Progenitor cell of endocrine pancreas (in vitro differentiated cells): ENCODE measurements at regions not wholly inside any gene's neighbourhood (a gene's known extent, or its start where the extent isn't known, plus 50 kb on each side); places are given as distances from the start of the nearest gene placed in this dataset.

Experiments used
- DNase-seq: peaks from one replicate; pipeline ENCODE4 v3.0.0; 2021; ENCODE audit warnings: low spot score; ENCODE audit not compliant: unreplicated experiment
- H3K27ac Mint-ChIP-seq: 2 replicates; pipeline ENCODE4 v1.8.0; 2021; ENCODE audit warnings: mild to moderate bottlenecking, moderate library complexity, mixed read lengths
- H3K27me3 Mint-ChIP-seq: 2 replicates; pipeline ENCODE4 v1.8.0; 2021; ENCODE audit warnings: mixed read lengths
- H3K36me3 Mint-ChIP-seq: 2 replicates; pipeline ENCODE4 v1.8.0; 2022; ENCODE audit warnings: mixed read lengths; ENCODE audit not compliant: insufficient read depth
- H3K4me1 Mint-ChIP-seq: 2 replicates; pipeline ENCODE4 v1.8.0; 2021; ENCODE audit warnings: low read depth, mixed read lengths
- H3K4me3 Mint-ChIP-seq: 2 replicates; pipeline ENCODE4 v1.8.0; 2021; ENCODE audit warnings: low read depth, mild to moderate bottlenecking, moderate library complexity, mixed read lengths
- H3K9me3 Mint-ChIP-seq: 2 replicates; pipeline ENCODE4 v1.8.0; 2021; ENCODE audit warnings: low read depth, mixed read lengths
- TF ChIP-seq, protein P1 (sequence below): fragments of 200-600 bp; sonication (generic); IDR thresholded peaks from one replicate; pipeline ENCODE4 v1.5.0; 2021; ENCODE audit warnings: antibody characterized with exemption, mild to moderate bottlenecking; ENCODE audit not compliant: unreplicated experiment

DNA sequence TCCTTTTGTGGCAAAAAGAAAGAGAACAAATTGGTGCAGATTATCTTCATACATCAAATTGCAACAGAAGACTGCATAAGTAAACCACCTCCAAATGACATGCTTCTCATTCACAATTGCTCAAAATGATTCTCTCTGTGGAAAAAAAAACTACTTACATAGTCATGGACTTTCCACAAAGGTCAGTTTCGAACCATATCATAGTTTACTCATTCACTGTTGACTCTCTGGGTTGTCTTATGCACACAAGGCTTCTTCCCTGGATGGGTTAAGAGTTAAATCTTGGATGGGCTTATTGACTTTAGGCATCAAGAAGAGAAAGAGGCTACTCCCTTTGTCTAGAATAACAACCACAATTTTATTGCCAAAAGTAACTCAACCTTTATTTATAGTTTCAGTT, 91.3 kb upstream of the RAB27B start:
- H3K4me1 Mint-ChIP-seq = peaks cover 1% of the 10 kb centered on the region
- no peaks in the 10 kb centered on the region for H3K27me3 Mint-ChIP-seq
- no peak overlapping the region for H3K4me3 Mint-ChIP-seq
- peaks cover 16% of the 10 kb centered on the region for H3K9me3 Mint-ChIP-seq
- TF ChIP-seq, protein P1, sequence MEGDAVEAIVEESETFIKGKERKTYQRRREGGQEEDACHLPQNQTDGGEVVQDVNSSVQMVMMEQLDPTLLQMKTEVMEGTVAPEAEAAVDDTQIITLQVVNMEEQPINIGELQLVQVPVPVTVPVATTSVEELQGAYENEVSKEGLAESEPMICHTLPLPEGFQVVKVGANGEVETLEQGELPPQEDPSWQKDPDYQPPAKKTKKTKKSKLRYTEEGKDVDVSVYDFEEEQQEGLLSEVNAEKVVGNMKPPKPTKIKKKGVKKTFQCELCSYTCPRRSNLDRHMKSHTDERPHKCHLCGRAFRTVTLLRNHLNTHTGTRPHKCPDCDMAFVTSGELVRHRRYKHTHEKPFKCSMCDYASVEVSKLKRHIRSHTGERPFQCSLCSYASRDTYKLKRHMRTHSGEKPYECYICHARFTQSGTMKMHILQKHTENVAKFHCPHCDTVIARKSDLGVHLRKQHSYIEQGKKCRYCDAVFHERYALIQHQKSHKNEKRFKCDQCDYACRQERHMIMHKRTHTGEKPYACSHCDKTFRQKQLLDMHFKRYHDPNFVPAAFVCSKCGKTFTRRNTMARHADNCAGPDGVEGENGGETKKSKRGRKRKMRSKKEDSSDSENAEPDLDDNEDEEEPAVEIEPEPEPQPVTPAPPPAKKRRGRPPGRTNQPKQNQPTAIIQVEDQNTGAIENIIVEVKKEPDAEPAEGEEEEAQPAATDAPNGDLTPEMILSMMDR = no peak
- H3K36me3 Mint-ChIP-seq = peaks cover 1% of the 10 kb centered on the region
- H3K27ac Mint-ChIP-seq = no peak overlapping the region
- no peak for DNase-seq

DNA sequence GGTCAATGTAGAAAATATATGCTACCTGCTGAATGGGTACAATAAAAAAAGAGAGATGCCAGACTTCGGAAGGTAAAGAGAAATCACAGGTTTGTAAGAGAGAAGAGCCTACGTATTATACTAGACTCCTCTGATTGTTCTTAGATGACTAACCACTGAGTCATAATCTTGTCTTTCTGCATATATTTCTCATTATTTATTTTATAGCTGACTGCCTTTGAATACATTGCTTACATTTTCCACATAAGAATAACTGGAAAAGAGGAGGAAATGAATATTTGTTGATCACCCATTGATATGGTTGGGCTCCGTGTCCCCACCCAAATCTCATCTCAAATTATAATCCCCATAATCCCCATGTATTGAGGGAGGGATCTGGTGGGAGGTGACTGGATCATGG, 90.3 kb upstream of the RAB27B start:
- Mint-ChIP-seq H3K4me1 (peaks cover 1% of the 10 kb centered on the region), H3K27ac (no peak overlapping the region), H3K4me3 (no peak overlapping the region), H3K36me3 (peaks cover 1% of the 10 kb centered on the region), H3K27me3 (no peaks in the 10 kb centered on the region), H3K9me3 (peaks cover 16% of the 10 kb centered on the region)
- TF ChIP-seq, protein P1 = no peak
- DNase-seq = no peak

DNA sequence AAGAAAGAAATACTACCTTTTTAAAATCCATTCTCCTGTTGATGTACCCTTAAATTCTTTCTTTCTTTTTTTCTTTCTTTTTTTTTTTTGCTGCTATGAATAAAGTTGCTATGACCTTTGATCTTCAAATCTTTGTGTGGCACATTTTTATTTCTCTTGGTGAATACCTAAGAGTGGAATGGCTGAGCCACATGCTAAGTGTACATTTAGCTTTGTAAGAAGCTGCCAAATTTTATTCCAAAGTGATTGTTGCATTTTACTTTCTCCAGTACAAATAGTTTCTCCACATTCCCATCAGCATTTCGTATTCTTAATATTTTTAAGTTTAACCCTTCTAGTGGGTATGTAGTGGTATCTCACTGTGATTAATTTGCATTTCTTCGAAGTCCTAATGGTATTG, 88.8 kb upstream of the RAB27B start:
- Mint-ChIP-seq H3K27me3 (no peaks in the 10 kb centered on the region), H3K4me3 (no peak overlapping the region), H3K4me1 (peaks cover 6% of the 10 kb centered on the region), H3K27ac (no peak overlapping the region), H3K9me3 (peaks cover 13% of the 10 kb centered on the region), H3K36me3 (peaks cover 1% of the 10 kb centered on the region)
- DNase-seq = no peak
- TF ChIP-seq, protein P1 = no peak

DNA sequence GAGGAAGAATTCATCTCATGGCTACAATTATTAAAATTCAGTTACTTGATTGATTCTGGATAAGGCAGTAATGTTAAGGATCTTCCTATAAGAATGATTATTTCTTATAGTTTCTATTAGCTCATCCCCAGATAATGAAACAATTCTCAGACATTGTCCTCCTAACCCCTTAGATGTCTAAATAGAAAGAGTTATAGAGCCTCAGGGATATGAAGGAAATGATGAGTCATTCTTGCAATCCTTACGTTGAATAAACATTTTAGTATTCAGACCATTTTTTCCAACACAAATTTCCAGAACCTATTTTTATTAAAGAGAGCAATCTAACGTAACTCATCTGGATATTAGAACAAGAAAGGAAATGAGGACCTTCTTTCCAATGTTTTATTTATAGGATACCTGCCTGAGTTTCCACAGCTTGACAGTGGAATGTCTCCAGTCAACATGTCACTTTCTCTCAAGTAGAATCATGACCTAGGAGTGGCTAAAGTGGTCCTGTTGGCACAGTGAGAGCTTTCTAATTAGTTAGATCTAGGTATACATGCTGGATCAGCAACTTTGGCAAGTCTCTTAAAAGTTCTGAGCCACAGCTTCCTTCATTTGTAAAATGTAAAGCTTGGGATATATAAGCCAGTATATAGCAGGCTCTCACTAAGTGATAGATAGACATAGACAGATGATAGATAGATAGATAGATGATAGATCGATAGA, 88.0 kb upstream of the RAB27B start:
- H3K27me3 Mint-ChIP-seq = no peaks in the 10 kb centered on the region
- H3K9me3 Mint-ChIP-seq = peaks cover 13% of the 10 kb centered on the region
- peaks cover 1% of the 10 kb centered on the region for H3K36me3 Mint-ChIP-seq
- no peak overlapping the region for H3K27ac Mint-ChIP-seq
- TF ChIP-seq, protein P1 = no peak
- peaks cover 6% of the 10 kb centered on the region for H3K4me1 Mint-ChIP-seq
- no peak for DNase-seq
- H3K4me3 Mint-ChIP-seq = no peak overlapping the region

DNA sequence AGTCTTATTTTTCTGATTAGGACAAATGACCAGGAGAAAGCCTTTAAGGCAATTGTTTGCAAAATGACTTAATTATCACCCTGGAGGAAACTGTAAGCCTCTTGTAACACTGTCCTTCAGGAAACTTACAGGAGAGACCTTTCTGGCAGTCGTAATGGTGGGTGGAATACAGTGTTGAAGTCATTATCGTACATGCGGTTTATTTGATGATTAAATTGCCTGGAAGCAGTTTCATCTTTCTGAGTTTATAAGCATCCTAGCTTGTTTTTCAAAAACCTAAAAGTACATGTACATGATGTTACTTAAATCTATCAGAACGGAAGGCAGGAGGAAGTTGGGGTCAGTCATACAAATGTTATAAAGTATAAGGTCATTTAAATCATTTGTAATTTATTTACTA, 86.2 kb upstream of the RAB27B start:
- DNase-seq = no peak
- Mint-ChIP-seq H3K4me1 (peaks cover 6% of the 10 kb centered on the region), H3K9me3 (peaks cover 13% of the 10 kb centered on the region), H3K36me3 (peaks cover 1% of the 10 kb centered on the region), H3K27ac (no peak overlapping the region), H3K4me3 (no peak overlapping the region), H3K27me3 (no peaks in the 10 kb centered on the region)
- TF ChIP-seq, protein P1 = no peak
